HUES48 (cell line): ENCODE measurements at regions not wholly inside any gene's neighbourhood (a gene's known extent, or its start where the extent isn't known, plus 50 kb on each side); places are given as distances from the start of the nearest gene placed in this dataset.

Experiments used
- H3K27ac ChIP-seq: one replicate; pipeline ENCODE4 v1.7.0; 2013; ENCODE audit warnings: low read depth, low read length, inconsistent platforms
- H3K27me3 ChIP-seq: 2 replicates; pipeline ENCODE4 v1.6.1; 2013; ENCODE audit warnings: mild to moderate bottlenecking, low read length; ENCODE audit not compliant: control insufficient read depth, insufficient read depth
- H3K36me3 ChIP-seq: 2 replicates; pipeline ENCODE4 v1.6.1; 2013; ENCODE audit warnings: low read length; ENCODE audit not compliant: control insufficient read depth, insufficient read depth
- H3K4me1 ChIP-seq: 2 replicates; pipeline ENCODE4 v1.6.1; 2013; ENCODE audit warnings: mild to moderate bottlenecking, low read length; ENCODE audit not compliant: control insufficient read depth, insufficient read depth
- H3K4me3 ChIP-seq: 2 replicates; pipeline ENCODE4 v1.5.1; 2013; ENCODE audit warnings: mild to moderate bottlenecking, low read depth, low read length
- H3K9ac ChIP-seq: 2 replicates; pipeline ENCODE4 v1.6.1; 2013; ENCODE audit warnings: mild to moderate bottlenecking, low read depth, low read length, moderate library complexity
- H3K9me3 ChIP-seq: 2 replicates; pipeline ENCODE4 v1.6.1; 2013; ENCODE audit warnings: low read length; ENCODE audit not compliant: control insufficient read depth, insufficient read depth

DNA sequence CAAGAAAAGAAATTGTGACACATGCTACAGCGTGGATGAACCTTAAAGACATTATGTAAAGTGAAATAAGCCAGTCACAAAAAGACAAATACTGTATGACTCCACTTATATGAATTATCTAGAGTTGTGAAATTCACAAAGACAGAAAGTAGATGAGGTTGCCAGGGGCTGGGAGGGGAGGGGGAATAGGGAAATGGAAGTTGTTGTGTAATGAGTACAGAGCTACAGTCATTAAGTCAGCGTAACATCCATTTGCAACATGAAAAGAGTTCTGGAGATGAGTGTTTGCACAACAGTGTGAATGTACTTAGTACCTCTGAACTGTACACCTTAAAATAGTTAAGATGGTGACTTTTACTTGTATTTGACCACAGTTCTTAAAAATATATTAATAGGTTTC, 112.1 kb upstream of the CDK1 start:
- Histone ChIP-seq H3K9ac (no peak overlapping the region), H3K9me3 (no peaks in the 10 kb centered on the region), H3K27me3 (no peaks in the 10 kb centered on the region), H3K36me3 (no peaks in the 10 kb centered on the region), H3K4me3 (no peak overlapping the region), H3K4me1 (peaks cover 40% of the 10 kb centered on the region), H3K27ac (no peak overlapping the region)

DNA sequence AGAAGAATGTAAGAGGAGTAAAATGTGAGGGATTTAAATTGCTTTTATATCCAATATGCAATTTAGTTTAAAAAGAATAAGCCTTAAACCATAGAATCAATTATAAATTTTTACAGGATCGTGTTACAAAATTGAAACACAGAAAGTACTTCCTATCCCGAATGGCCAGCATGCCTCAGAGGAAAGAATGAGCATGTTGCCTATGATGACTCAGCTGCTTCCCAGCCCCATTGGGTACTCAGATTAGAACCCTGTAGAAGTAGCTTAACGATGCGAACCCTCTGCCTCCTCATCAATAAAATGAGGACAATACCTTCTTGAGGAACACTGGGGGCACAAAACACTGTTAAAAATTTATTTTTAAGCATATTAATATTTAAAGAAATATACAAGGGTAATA, 113.4 kb upstream of the CDK1 start:
- H3K9ac ChIP-seq: no peak overlapping the region
- H3K36me3 ChIP-seq: no peaks in the 10 kb centered on the region
- H3K4me3 ChIP-seq: no peak overlapping the region
- H3K4me1 ChIP-seq: peaks cover 44% of the 10 kb centered on the region
- H3K27ac ChIP-seq: no peak overlapping the region
- H3K9me3 ChIP-seq: no peaks in the 10 kb centered on the region
- H3K27me3 ChIP-seq: no peaks in the 10 kb centered on the region

DNA sequence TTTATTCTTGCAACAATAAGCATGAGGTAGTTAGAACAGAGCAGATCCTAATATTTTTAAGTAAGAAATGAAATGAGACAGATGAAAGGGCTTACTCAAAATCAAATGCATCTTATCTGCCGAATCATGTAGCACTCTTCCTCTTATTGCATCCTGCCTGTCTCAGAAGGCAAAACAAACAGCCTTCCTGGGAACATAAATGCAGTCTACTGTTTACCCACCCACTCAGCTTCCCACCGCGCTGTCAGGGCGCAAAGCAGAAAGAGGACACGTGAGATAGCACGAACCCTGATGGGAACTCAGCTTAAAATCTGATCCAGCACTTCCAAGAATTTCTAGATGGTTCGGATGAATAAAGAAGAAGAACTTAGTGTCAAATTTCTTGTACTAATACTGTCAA, 114.4 kb upstream of the CDK1 start:
- Histone ChIP-seq H3K4me3 (no peak overlapping the region), H3K9me3 (no peaks in the 10 kb centered on the region), H3K27ac (peak overlapping the region; percentile 0), H3K27me3 (no peaks in the 10 kb centered on the region), H3K9ac (no peak overlapping the region), H3K36me3 (no peaks in the 10 kb centered on the region), H3K4me1 (peaks cover 44% of the 10 kb centered on the region)

DNA sequence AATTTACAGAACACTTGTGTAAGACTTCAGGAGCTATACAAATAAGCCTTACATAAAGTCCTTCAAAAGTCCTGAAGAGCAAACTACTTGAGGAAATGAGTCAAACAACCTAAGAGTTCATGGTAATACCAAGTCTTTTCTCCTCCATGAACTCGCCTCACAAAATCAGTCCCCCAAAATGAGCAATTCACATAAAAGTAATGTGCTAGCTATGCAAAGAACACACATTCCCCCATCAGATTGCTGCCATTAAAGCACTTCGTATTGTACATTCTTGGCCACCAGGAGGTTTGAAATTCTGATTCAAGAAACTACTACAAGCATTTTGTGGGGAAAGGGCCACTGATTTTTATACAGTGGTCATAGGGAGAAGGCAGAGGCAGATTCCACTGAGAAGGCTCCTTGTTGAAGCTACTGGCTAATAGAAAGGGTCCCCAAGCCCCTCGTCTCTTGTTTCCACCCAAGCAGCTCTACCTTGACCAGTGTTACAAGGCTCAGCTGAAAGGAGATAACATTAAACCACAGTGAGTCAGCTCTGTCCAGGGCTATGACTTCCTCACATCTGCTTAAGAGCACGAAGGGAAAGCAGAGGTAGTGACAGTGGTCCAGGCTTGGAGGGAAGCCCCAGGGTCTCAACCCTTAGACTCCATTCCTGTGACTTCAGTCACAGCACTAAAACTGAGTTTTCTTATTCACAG, 115.2 kb upstream of the CDK1 start:
- H3K27me3 ChIP-seq: no peaks in the 10 kb centered on the region
- no peak overlapping the region for H3K4me3 ChIP-seq
- H3K9me3 ChIP-seq: no peaks in the 10 kb centered on the region
- peaks cover 44% of the 10 kb centered on the region for H3K4me1 ChIP-seq
- H3K9ac ChIP-seq: no peak overlapping the region
- peak overlapping the region; percentile 52 for H3K27ac ChIP-seq
- H3K36me3 ChIP-seq: no peaks in the 10 kb centered on the region

DNA sequence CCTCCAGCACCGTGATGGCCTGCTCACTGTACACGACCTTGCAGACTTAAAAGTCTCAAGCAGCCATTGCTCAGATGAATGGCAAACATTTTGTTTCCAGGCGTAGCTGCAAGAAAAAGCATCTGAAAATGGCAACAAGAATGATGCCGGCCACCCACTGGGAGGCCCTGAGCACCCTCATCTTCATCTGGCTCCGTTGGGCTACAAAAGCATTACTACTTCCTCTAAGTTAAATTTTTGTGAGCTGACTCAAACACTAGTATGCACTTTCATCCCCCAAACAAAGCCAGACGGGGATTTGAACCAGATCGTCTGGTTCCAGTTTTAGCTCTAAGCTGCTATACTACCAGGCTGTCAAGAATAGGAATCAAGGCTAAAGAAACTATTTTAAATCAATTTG, 116.6 kb upstream of the CDK1 start:
- Histone ChIP-seq H3K9me3 (no peaks in the 10 kb centered on the region), H3K4me3 (no peak overlapping the region), H3K4me1 (peaks cover 44% of the 10 kb centered on the region), H3K27me3 (no peaks in the 10 kb centered on the region), H3K27ac (peak overlapping the region; percentile 46), H3K36me3 (no peaks in the 10 kb centered on the region), H3K9ac (no peak overlapping the region; the same call in 1 of the 2 replicates)

DNA sequence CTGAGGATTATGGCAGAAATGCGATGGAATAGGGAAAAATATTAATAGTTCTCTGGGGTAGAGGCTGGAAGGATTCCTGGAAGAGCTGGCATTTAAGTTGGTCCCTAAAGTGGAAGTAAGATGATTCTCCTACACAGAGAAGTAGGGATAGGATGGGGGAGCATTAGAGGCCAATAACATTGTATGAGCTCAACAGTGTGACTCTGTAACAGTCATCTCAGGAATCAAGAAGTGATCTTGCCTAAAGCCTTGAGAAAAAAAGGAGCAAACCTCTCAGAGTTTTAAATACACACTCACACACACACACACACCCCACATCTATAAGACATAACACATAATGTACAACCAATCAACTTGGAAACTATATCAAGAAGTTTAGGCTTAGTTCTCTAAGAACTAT, 117.7 kb upstream of the CDK1 start:
- Histone ChIP-seq H3K9me3 (no peaks in the 10 kb centered on the region), H3K9ac (no peak overlapping the region), H3K36me3 (no peaks in the 10 kb centered on the region), H3K4me3 (no peak overlapping the region), H3K4me1 (peaks cover 44% of the 10 kb centered on the region), H3K27ac (no peak overlapping the region), H3K27me3 (no peaks in the 10 kb centered on the region)

DNA sequence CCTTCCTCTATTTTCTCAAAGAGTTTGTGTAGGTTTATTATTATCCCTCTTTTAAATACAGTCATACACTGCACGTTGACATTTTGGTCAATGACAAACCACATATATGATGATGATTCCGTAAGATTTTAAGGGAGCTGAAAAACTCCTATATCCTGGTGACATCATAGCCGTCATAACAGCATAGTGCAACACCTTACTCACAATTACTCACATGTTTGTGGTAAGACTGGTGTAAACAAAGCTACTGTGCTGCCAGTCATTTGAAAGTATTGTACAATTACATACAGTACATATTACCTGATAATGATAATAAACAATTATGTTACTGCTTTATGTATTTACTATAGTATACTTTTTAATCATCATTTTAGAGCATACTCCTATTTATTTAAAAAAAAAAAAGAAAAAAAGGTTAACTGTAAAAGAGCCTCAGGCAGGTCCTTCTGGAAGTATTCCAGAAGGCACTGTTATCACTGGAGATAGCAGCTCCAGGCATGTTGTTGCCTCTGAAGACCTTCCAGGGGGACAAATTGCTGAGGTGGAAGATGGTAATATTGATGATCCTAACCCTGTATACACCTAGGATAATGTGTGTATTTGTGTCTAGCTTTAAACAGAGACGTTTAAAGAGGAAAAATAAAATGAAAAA, 123.3 kb upstream of the CDK1 start:
- no peaks in the 10 kb centered on the region for H3K27me3 ChIP-seq
- H3K36me3 ChIP-seq: no peaks in the 10 kb centered on the region
- peaks cover 23% of the 10 kb centered on the region for H3K4me1 ChIP-seq
- H3K4me3 ChIP-seq: no peak overlapping the region
- no peak overlapping the region for H3K9ac ChIP-seq
- no peak overlapping the region for H3K27ac ChIP-seq
- no peaks in the 10 kb centered on the region for H3K9me3 ChIP-seq

DNA sequence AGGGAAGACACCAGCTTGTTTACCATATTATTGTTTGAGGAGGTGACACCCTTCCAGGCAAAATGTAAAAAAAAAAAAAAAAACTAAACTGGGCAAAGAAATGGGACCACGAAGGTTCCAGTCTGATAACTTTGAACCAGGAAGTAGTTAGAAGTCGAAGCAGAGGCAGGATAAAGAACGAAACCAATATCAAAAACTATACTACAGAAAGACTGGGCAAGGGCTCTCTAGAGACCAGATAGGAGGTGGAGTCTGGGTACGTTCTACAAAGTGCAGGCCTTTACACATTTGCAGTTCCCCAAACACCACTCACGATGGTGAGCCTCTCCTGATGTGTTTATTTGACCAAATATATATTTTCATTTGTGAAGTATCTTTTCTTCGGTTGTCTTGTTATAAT, 125.7 kb upstream of the CDK1 start:
- Histone ChIP-seq H3K9me3 (no peaks in the 10 kb centered on the region), H3K9ac (no peak overlapping the region), H3K36me3 (no peaks in the 10 kb centered on the region), H3K4me3 (no peak overlapping the region), H3K27me3 (no peaks in the 10 kb centered on the region), H3K27ac (no peak overlapping the region), H3K4me1 (peaks cover 34% of the 10 kb centered on the region)

DNA sequence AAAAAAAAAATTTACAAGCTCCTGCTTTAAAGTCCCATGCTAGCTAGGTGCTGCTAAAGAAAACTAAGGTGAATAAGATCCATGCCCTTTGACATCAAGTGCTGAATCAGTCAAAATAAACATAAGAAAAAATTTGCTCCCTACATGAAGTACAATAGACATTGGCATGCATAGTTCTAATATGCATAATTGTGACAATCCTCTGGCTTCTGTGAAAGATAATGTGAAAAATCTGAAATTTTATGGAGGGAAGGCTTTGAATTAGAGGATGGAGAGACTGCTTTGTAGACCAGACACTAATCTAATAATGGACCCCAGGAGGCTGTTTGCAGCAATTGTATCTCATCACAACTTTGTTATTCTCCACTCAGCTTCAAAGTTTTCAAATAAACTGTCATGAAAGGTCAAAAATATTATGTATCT, 127.9 kb upstream of the CDK1 start:
- no peaks in the 10 kb centered on the region for H3K27me3 ChIP-seq
- peaks cover 34% of the 10 kb centered on the region for H3K4me1 ChIP-seq
- no peaks in the 10 kb centered on the region for H3K36me3 ChIP-seq
- no peak overlapping the region for H3K27ac ChIP-seq
- no peak overlapping the region for H3K9ac ChIP-seq
- no peaks in the 10 kb centered on the region for H3K9me3 ChIP-seq
- H3K4me3 ChIP-seq: no peak overlapping the region

DNA sequence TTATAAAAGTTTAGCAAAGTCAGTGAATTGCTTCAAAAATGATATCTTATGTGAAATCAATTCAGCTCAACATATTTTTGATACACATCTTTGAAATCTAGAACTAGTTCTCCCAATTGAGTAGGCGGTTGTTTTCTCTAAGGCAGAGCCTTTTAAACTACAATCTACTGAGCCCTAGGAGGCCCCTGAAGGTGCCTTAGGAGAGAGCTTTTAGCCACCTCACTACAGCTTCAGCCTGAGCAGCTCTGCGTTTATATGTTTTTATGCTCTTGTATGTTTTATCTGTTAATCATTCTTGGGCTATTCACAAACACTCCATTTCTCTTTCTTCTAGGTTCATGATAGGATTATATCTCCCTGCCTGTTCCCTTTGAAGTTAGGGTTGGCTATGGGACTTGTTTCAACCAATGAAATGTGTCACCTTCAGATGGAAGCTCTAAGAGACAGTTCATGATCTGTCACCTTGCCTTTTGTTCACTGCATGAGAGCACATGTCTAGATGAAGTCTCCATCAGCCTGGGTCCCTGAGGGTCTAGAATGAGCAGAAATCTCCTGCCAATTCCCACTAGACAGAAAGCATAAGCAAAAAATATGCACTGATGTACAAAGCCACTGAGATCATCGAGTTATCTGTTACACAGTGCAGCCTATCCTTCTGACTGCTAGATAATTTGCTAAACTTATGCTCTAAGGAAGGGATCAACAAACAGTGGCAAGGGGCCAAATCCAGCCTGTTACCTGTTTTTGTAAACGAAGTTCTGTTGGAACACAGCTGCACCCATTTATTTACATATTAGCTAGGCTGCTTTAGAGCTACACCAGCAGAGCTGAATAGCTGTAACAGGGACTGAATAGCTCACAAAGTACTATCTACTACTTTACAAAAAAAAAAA, 128.5 kb upstream of the CDK1 start:
- no peak overlapping the region for H3K4me3 ChIP-seq
- no peaks in the 10 kb centered on the region for H3K36me3 ChIP-seq
- H3K9me3 ChIP-seq: no peaks in the 10 kb centered on the region
- no peaks in the 10 kb centered on the region for H3K27me3 ChIP-seq
- H3K4me1 ChIP-seq: peaks cover 34% of the 10 kb centered on the region
- no peak overlapping the region for H3K9ac ChIP-seq
- H3K27ac ChIP-seq: peak overlapping the region; percentile 54

DNA sequence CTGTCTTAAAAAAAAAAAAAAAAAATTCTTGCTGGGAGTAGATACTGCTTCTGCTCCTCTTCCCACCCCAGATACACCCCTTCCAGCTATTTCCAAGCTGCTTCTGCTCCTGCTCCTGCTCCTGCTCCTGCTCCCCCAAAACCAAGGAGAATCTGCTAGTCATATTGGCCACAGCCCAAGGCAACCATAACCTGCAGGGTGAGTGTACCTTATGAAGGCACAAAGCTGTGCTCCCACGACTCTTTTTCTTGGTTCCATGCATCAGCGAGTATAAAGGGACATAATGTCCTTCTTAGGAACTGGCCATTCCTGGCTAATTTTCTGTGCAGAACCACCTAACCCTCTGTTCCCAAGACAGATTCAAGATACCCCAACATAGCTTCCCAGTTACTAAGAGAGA, 129.5 kb upstream of the CDK1 start:
- no peaks in the 10 kb centered on the region for H3K9me3 ChIP-seq
- H3K27ac ChIP-seq: no peak overlapping the region
- H3K4me1 ChIP-seq: peaks cover 34% of the 10 kb centered on the region
- no peak overlapping the region for H3K9ac ChIP-seq
- H3K27me3 ChIP-seq: no peaks in the 10 kb centered on the region
- H3K36me3 ChIP-seq: no peaks in the 10 kb centered on the region
- H3K4me3 ChIP-seq: no peak overlapping the region
